ENCODE measurements at regions not wholly inside any gene's neighbourhood (a gene's known extent, or its start where the extent isn't known, plus 50 kb on each side); places are given as distances from the start of the nearest gene placed in this dataset.

- TF ChIP-seq CTCF (IDR thresholded peaks at IDR 0.05; ENCODE audit: insufficient read depth, low read length): no peak
- no peak for TF ChIP-seq REST (IDR thresholded peaks at IDR 0.05; ENCODE audit: insufficient replicate concordance, low read depth)
- no peak for TF ChIP-seq SPI1 (IDR thresholded peaks at IDR 0.05; ENCODE audit: borderline replicate concordance, low read depth)
- no peak for TF ChIP-seq POLR2AphosphoS5 (IDR thresholded peaks at IDR 0.05; ENCODE audit: low read depth)
Observed at GRCh38 chr2:107398683-107399082, 428.0 kb upstream of the RGPD4 start.

Data from HL-60 (cell line).